Vagina (tissue), 2 donors: ENCODE measurements at regions not wholly inside any gene's neighbourhood (a gene's known extent, or its start where the extent isn't known, plus 50 kb on each side); places are given as distances from the start of the nearest gene placed in this dataset.

Experiments used
- DNase-seq, 2 donors: peaks; one replicate each; pipeline ENCODE4 v3.0.0-alpha.2; 2017; ENCODE audit errors: extremely low spot score in 2 of 2
- H3K27ac ChIP-seq: fragments of 200-600 bp; sonication (generic); one replicate; pipeline ENCODE4 v1.5.1; 2019
- H3K27me3 ChIP-seq: fragments of 200-600 bp; sonication (generic); one replicate; pipeline ENCODE4 v1.5.1; 2019
- H3K36me3 ChIP-seq, 2 donors: fragments of 200-600 bp; sonication (generic); one replicate each; pipeline ENCODE4 v1.5.1; 2017 to 2019
- H3K4me1 ChIP-seq: fragments of 200-600 bp; sonication (generic); one replicate; pipeline ENCODE4 v1.5.1; 2019
- H3K4me3 ChIP-seq, 2 donors: fragments of 200-600 bp; sonication (generic); 1 replicate in 1 of 2; 2 replicates in 1 of 2; pipeline ENCODE4 v1.5.1; 2016 to 2019
- H3K9me3 ChIP-seq: fragments of 200-600 bp; sonication (generic); one replicate; pipeline ENCODE4 v1.5.1; 2019
- POLR2A ChIP-seq, 2 donors: fragments of 450-650 bp; IDR thresholded peaks; one replicate each; pipeline ENCODE4 v1.6.1; 2017; ENCODE audit warnings: antibody characterized with exemption in 2 of 2, mild to moderate bottlenecking in 2 of 2, moderate library complexity in 2 of 2
- POLR2AphosphoS5 ChIP-seq, 2 donors: sonication (generic); formaldehyde crosslinking; IDR thresholded peaks; one replicate each; pipeline ENCODE4 v1.9.0; 2017; ENCODE audit warnings: antibody characterized with exemption in 2 of 2, mild to moderate bottlenecking in 2 of 2, low read depth in 1 of 2; ENCODE audit not compliant: insufficient read depth in 1 of 2
- intact Hi-C: fragments of 100-400 bp; cut with DNase I; formaldehyde crosslinking; loops from one replicate; pipeline ENCODE4 v1.15.1; 2023
- TF ChIP-seq, protein P1 (sequence below), 3 experiments: fragments of 450-650 bp in 2 of 3; fragments of 200-600 bp in 1 of 3; sonication (generic) in 1 of 3; IDR thresholded peaks; one replicate each; pipeline ENCODE4 v1.5.1; 2017 to 2019; ENCODE audit warnings: antibody characterized with exemption in 3 of 3, mild to moderate bottlenecking in 2 of 3, moderate library complexity in 2 of 3

DNA sequence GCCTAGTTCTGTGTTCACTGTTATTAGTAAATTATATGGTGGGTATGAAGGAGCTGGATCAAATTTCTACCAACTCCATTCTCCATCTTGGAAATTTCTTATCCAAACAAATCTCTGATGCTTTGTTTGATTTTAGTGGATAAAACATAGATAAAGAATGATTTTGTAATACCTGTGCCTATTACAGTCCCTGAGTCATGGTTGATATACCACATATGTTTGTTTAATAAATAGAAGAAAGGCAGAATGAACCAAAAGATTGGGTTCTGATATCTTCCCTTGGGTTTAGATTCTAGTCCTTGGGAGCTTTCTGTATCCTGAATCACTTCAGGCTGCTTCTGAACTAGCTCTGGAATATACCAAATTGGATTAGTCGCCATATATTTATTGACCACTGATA, 203.6 kb downstream of the PDCD6IP start:
- intact Hi-C loops = no loop called here
- TF ChIP-seq POLR2A (IDR thresholded peaks at IDR 0.05) = no peak
- TF ChIP-seq POLR2AphosphoS5 (IDR thresholded peaks at IDR 0.05; ENCODE audit: insufficient read depth in 1 of 2, low read depth in 1 of 2) = no peak
- TF ChIP-seq, protein P1, sequence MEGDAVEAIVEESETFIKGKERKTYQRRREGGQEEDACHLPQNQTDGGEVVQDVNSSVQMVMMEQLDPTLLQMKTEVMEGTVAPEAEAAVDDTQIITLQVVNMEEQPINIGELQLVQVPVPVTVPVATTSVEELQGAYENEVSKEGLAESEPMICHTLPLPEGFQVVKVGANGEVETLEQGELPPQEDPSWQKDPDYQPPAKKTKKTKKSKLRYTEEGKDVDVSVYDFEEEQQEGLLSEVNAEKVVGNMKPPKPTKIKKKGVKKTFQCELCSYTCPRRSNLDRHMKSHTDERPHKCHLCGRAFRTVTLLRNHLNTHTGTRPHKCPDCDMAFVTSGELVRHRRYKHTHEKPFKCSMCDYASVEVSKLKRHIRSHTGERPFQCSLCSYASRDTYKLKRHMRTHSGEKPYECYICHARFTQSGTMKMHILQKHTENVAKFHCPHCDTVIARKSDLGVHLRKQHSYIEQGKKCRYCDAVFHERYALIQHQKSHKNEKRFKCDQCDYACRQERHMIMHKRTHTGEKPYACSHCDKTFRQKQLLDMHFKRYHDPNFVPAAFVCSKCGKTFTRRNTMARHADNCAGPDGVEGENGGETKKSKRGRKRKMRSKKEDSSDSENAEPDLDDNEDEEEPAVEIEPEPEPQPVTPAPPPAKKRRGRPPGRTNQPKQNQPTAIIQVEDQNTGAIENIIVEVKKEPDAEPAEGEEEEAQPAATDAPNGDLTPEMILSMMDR (IDR thresholded peaks at IDR 0.05) = no peak
- Histone ChIP-seq H3K4me1 (no peaks in the 10 kb centered on the region), H3K4me3 (no peak overlapping the region), H3K9me3 (no peaks in the 10 kb centered on the region), H3K27me3 (no peaks in the 10 kb centered on the region), H3K36me3 (no peaks in the 10 kb centered on the region), H3K27ac (no peak overlapping the region)
- DNase-seq = no peak

GRCh38 chr3:34002569-34003100, 204.2 kb downstream of the PDCD6IP start:
- Histone ChIP-seq H3K27ac (no peak overlapping the region), H3K4me3 (no peak overlapping the region), H3K27me3 (no peaks in the 10 kb centered on the region), H3K9me3 (no peaks in the 10 kb centered on the region), H3K4me1 (no peaks in the 10 kb centered on the region), H3K36me3 (no peaks in the 10 kb centered on the region)
- TF ChIP-seq, protein P1 (IDR thresholded peaks at IDR 0.05) = no peak
- no peak for TF ChIP-seq POLR2AphosphoS5 (IDR thresholded peaks at IDR 0.05; ENCODE audit: insufficient read depth in 1 of 2, low read depth in 1 of 2)
- DNase-seq = no peak
- intact Hi-C loops = no loop called here

GRCh38 chr3:34005886-34006285, 207.5 kb downstream of the PDCD6IP start:
- no peak for TF ChIP-seq POLR2AphosphoS5 (IDR thresholded peaks at IDR 0.05; ENCODE audit: insufficient read depth in 1 of 2, low read depth in 1 of 2)
- no peak for TF ChIP-seq POLR2A (IDR thresholded peaks at IDR 0.05)
- TF ChIP-seq, protein P1 (IDR thresholded peaks at IDR 0.05) = no peak
- Histone ChIP-seq H3K9me3 (no peaks in the 10 kb centered on the region), H3K27me3 (no peaks in the 10 kb centered on the region), H3K4me3 (no peak overlapping the region), H3K36me3 (no peaks in the 10 kb centered on the region), H3K27ac (no peak overlapping the region), H3K4me1 (no peaks in the 10 kb centered on the region)
- intact Hi-C loops = no loop called here
- DNase-seq = no peak

DNA sequence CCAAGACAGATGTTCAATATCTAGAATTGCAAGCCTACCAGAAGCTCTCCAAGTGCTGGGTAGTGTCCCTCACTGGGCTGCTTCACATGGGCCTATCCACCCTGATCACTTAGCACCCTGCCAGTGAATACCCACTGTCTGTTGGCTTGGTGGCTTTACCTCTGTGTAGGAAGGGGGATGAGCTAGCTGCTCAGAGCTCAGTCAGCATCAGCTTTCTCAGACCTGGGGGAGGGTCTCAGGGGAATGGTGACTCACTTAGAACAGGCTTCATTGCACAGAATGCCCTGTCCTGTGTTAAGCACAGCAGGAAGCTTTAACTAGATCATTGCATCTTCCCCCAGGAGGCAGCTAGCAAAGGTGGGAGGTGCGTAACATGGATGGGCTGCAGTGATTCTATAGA, 209.8 kb downstream of the PDCD6IP start:
- no peak overlapping the region for H3K4me3 ChIP-seq
- TF ChIP-seq, protein P1 (IDR thresholded peaks at IDR 0.05) = no peak
- no peak for TF ChIP-seq POLR2AphosphoS5 (IDR thresholded peaks at IDR 0.05; ENCODE audit: insufficient read depth in 1 of 2, low read depth in 1 of 2)
- TF ChIP-seq POLR2A (IDR thresholded peaks at IDR 0.05) = no peak

GRCh38 chr3:34008836-34009809, 210.7 kb downstream of the PDCD6IP start:
- H3K27me3 ChIP-seq = no peaks in the 10 kb centered on the region
- H3K36me3 ChIP-seq = no peaks in the 10 kb centered on the region
- DNase-seq = no peak
- TF ChIP-seq POLR2A (IDR thresholded peaks at IDR 0.05) (no peak), POLR2AphosphoS5 (IDR thresholded peaks at IDR 0.05; ENCODE audit: insufficient read depth in 1 of 2, low read depth in 1 of 2) (no peak)
- TF ChIP-seq, protein P1 (IDR thresholded peaks at IDR 0.05) = no peak
- no peak overlapping the region for H3K27ac ChIP-seq
- no peaks in the 10 kb centered on the region for H3K9me3 ChIP-seq
- no peak overlapping the region for H3K4me3 ChIP-seq
- intact Hi-C loops = no loop called here
- H3K4me1 ChIP-seq = no peaks in the 10 kb centered on the region

More for the DNA sequence above, 209.8 kb downstream of the PDCD6IP start:
- H3K9me3 ChIP-seq = no peaks in the 10 kb centered on the region
- H3K27me3 ChIP-seq = no peaks in the 10 kb centered on the region
- H3K27ac ChIP-seq = no peak overlapping the region
- H3K4me1 ChIP-seq = no peaks in the 10 kb centered on the region
- no peak for DNase-seq
- no peaks in the 10 kb centered on the region for H3K36me3 ChIP-seq
- intact Hi-C loops = no loop called here
